H1 (cell line): ENCODE measurements at regions not wholly inside any gene's neighbourhood (a gene's known extent, or its start where the extent isn't known, plus 50 kb on each side); places are given as distances from the start of the nearest gene placed in this dataset.

Source experiments
- CTCF ChIA-PET: fragments of 300-600 bp; sonication (Branson Sonifier 250); formaldehyde crosslinking; loops from one replicate; lab custom pipeline; 2021; ENCODE audit not compliant: partially characterized antibody; lab: Charles Lee
- POLR2A ChIA-PET: fragments of 300-600 bp; sonication (Branson Sonifier 250); formaldehyde crosslinking; loops from one replicate; lab custom pipeline; 2021; ENCODE audit warnings: inconsistent platforms; ENCODE audit not compliant: partially characterized antibody; lab: Charles Lee
- DNase-seq, 2 experiments: peaks; one replicate each; pipeline versions ENCODE4 v3.0.0 to v3.0.0-alpha.2; 2010 to 2022; ENCODE audit warnings: low spot score in 2 of 2, low read depth in 1 of 2, mixed read lengths in 1 of 2
- FAIRE-seq: peaks from 2 replicates; lab custom pipeline; 2011; peaks lifted over from hg19 to GRCh38; lab: Jason Lieb, UNC
- H2AFZ ChIP-seq: 2 replicates; pipeline ENCODE4 v1.8.1; 2012; ENCODE audit warnings: low read length, inconsistent platforms
- H2AK5ac ChIP-seq: 2 replicates; pipeline ENCODE4 v1.6.1; 2013; ENCODE audit warnings: low read depth, low read length
- H2BK120ac ChIP-seq: replicated peaks from 2 replicates; pipeline ENCODE3; 2013; ENCODE audit warnings: low read depth, low read length, inconsistent platforms
- H2BK12ac ChIP-seq: 2 replicates; pipeline ENCODE4 v1.6.1; 2013; ENCODE audit warnings: low read depth, low read length
- H2BK15ac ChIP-seq: 2 replicates; pipeline ENCODE4 v1.6.1; 2013; ENCODE audit warnings: low read length
- H2BK20ac ChIP-seq: 2 replicates; pipeline ENCODE4 v1.6.1; 2013; ENCODE audit warnings: low read length
- H2BK5ac ChIP-seq: 2 replicates; pipeline ENCODE4 v1.6.1; 2013; ENCODE audit warnings: low read depth, low read length
- H3K14ac ChIP-seq: 2 replicates; pipeline ENCODE4 v1.6.1; 2013; ENCODE audit warnings: inconsistent platforms; ENCODE audit not compliant: insufficient read length
- H3K18ac ChIP-seq: 2 replicates; pipeline ENCODE4 v1.6.1; 2013; ENCODE audit warnings: low read length; ENCODE audit errors: extremely low read depth
- H3K23ac ChIP-seq: 2 replicates; pipeline ENCODE4 v1.6.1; 2013; ENCODE audit warnings: inconsistent platforms; ENCODE audit not compliant: insufficient read length
- H3K23me2 ChIP-seq: 2 replicates; pipeline ENCODE4 v1.6.1; 2013; ENCODE audit warnings: low read depth, low read length
- H3K27ac ChIP-seq: 2 replicates; pipeline ENCODE4 v1.6.1; 2011; ENCODE audit warnings: low read depth, low read length, inconsistent platforms
- H3K27me3 ChIP-seq, 4 experiments: replicated peaks in 1 of 4; 1 replicate in 1 of 4; 2 replicates in 3 of 4; pipeline versions ENCODE4 v1.6.1 to v1.8.1; 2011 to 2013; ENCODE audit warnings: low read length in 3 of 4, mild to moderate bottlenecking in 3 of 4, inconsistent platforms in 2 of 4, mixed read lengths in 2 of 4, moderate library complexity in 1 of 4; ENCODE audit not compliant: control insufficient read depth in 3 of 4, insufficient read depth in 3 of 4; ENCODE audit errors: extremely low read depth in 1 of 4
- H3K36me3 ChIP-seq, 4 experiments: 2 replicates each; pipeline versions ENCODE4 v1.6.1 to v1.8.1; 2011 to 2013; ENCODE audit warnings: mild to moderate bottlenecking in 4 of 4, low read length in 3 of 4, moderate library complexity in 2 of 4, control low read depth in 1 of 4, inconsistent platforms in 1 of 4; ENCODE audit not compliant: insufficient read depth in 4 of 4, control insufficient read depth in 2 of 4
- H3K4ac ChIP-seq: replicated peaks from 2 replicates; pipeline ENCODE3; 2013; ENCODE audit warnings: low read length, low read depth, mixed read lengths, inconsistent platforms; ENCODE audit not compliant: insufficient read length
- H3K4me1 ChIP-seq, 4 experiments: replicated peaks in 1 of 4; 1 replicate in 1 of 4; 2 replicates in 3 of 4; pipeline versions ENCODE4 v1.6.1 to v1.8.1; 2011 to 2013; ENCODE audit warnings: low read length in 3 of 4, inconsistent platforms in 2 of 4, mixed read lengths in 1 of 4; ENCODE audit not compliant: insufficient read depth in 4 of 4, control insufficient read depth in 3 of 4
- H3K4me2 ChIP-seq, 2 experiments: 2 replicates each; pipeline versions ENCODE4 v1.6.1 to v1.8.1; 2011 to 2013; ENCODE audit warnings: low read depth in 2 of 2, low read length in 2 of 2, control low read depth in 1 of 2, inconsistent platforms in 1 of 2, mild to moderate bottlenecking in 1 of 2; ENCODE audit not compliant: insufficient read depth in 1 of 2
- H3K4me3 ChIP-seq, 4 experiments: fragments of 200-600, 300-600 bp in 1 of 4; sonication (generic), shearing (Covaris generic), sonication (Bioruptor Twin) in 1 of 4; 2 replicates each; pipeline versions ENCODE4 v1.5.1 to v1.8.1; 2011 to 2016; ENCODE audit warnings: low read length in 4 of 4, low read depth in 3 of 4, control low read depth in 2 of 4, inconsistent platforms in 2 of 4, mild to moderate bottlenecking in 2 of 4, mixed read lengths in 1 of 4, moderate library complexity in 1 of 4; ENCODE audit not compliant: insufficient read depth in 2 of 4; ENCODE audit errors: extremely low read depth in 1 of 4
- H3K56ac ChIP-seq: replicated peaks from 2 replicates; pipeline ENCODE3; 2013; ENCODE audit warnings: low read depth, mild to moderate bottlenecking, mixed read lengths, low read length, inconsistent platforms; ENCODE audit not compliant: insufficient read length
- H3K79me1 ChIP-seq: 2 replicates; pipeline ENCODE4 v1.6.1; 2013; ENCODE audit warnings: low read depth, low read length, control low read depth
- H3K79me2 ChIP-seq, 2 experiments: 2 replicates each; pipeline versions ENCODE4 v1.6.1 to v1.8.1; 2012 to 2013; ENCODE audit warnings: low read length in 2 of 2, mild to moderate bottlenecking in 2 of 2, inconsistent platforms in 1 of 2; ENCODE audit not compliant: insufficient read depth in 2 of 2, control insufficient read depth in 1 of 2
- H3K9ac ChIP-seq, 4 experiments: replicated peaks in 1 of 4; 1 replicate in 1 of 4; 2 replicates in 3 of 4; pipeline versions ENCODE4 v1.6.1 to v1.8.1; 2011 to 2013; ENCODE audit warnings: low read depth in 3 of 4, low read length in 3 of 4, control low read depth in 2 of 4, mild to moderate bottlenecking in 2 of 4, moderate library complexity in 2 of 4, inconsistent platforms in 1 of 4; ENCODE audit errors: extremely low read depth in 1 of 4
- H3K9me3 ChIP-seq, 2 experiments: 2 replicates each; pipeline versions ENCODE4 v1.6.1 to v1.8.1; 2012 to 2013; ENCODE audit warnings: mild to moderate bottlenecking in 2 of 2, moderate library complexity in 2 of 2, control low read depth in 1 of 2, inconsistent platforms in 1 of 2, low read depth in 1 of 2, low read length in 1 of 2, mixed read lengths in 1 of 2; ENCODE audit not compliant: insufficient read depth in 2 of 2
- H4K20me1 ChIP-seq, 2 experiments: replicated peaks in 1 of 2; 2 replicates each; pipeline versions ENCODE3 to v1.8.1; 2011 to 2013; ENCODE audit warnings: inconsistent platforms in 2 of 2, low read length in 2 of 2, mild to moderate bottlenecking in 1 of 2; ENCODE audit not compliant: insufficient read depth in 2 of 2, control insufficient read depth in 1 of 2
- H4K5ac ChIP-seq: 2 replicates; pipeline ENCODE4 v1.6.1; 2013; ENCODE audit warnings: low read length, low read depth, mixed read lengths, inconsistent platforms; ENCODE audit not compliant: insufficient read length
- H4K8ac ChIP-seq: 2 replicates; pipeline ENCODE4 v1.8.0; 2013; ENCODE audit warnings: mild to moderate bottlenecking, moderate library complexity, low read length, inconsistent platforms; ENCODE audit not compliant: insufficient read depth; ENCODE audit errors: extremely low read depth
- H4K91ac ChIP-seq: replicated peaks from 2 replicates; pipeline ENCODE3; 2013; ENCODE audit warnings: low read length, mixed read lengths, inconsistent platforms; ENCODE audit not compliant: insufficient read length
- BCL11A ChIP-seq, 2 experiments: IDR thresholded peaks; one replicate each; pipeline ENCODE4 v1.6.1; 2011; ENCODE audit warnings: low read depth in 2 of 2, low read length in 2 of 2, mild to moderate bottlenecking in 2 of 2
- NANOG ChIP-seq: IDR thresholded peaks from 2 replicates; pipeline ENCODE4 v1.6.1; 2011; ENCODE audit warnings: low read length, low read depth, mild to moderate bottlenecking, inconsistent platforms; ENCODE audit not compliant: insufficient read depth, poor library complexity, severe bottlenecking
- WGBS, 2 experiments: shearing (Covaris generic) in 1 of 2; methylation state at CpG; one replicate each; pipeline versions ENCODE4 v1.1.6 to v1.1.7; 2013 to 2015; ENCODE audit warnings: low lambda C conversion rate in 2 of 2, mixed read lengths in 2 of 2, inconsistent platforms in 1 of 2, low coverage in 1 of 2, missing lambda C conversion rate in 1 of 2; ENCODE audit not compliant: insufficient replicate concordance in 2 of 2, insufficient coverage in 1 of 2, insufficient read length in 1 of 2; ENCODE audit errors: extremely low coverage in 1 of 2, missing lambda C conversion rate in 1 of 2; 5-methylcytosine and 5-hydroxymethylcytosine counted together

DNA sequence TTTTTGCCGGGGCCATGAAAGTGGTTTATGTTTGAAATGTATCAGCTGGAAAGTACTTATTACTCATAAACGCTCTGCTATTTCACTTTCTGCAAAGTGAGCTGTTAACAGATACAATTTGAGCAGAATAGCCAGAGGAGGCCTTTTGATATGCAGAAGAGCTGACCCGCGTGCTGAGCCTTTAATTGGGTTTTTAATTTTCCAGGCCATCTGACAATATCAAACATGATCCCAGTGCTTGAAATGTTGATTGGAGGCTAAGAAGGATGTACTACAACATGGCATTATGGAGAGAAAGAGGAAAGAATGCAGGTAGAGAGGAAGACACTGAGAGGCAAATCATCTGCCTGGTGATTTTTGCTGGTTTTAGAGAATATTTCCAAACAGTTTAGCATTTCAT lies 261.3 kb upstream of the MEIS2 start:
- H3K36me3 ChIP-seq = no peaks in the 10 kb centered on the region
- H3K27me3 ChIP-seq = no peaks in the 10 kb centered on the region
- no peak overlapping the region for H4K5ac ChIP-seq
- TF ChIP-seq NANOG (no peak), BCL11A (IDR thresholded peaks at IDR 0.05; ENCODE audit: low read depth in 2 of 2, low read length in 2 of 2) (no peak)
- H3K18ac ChIP-seq = no peak overlapping the region
- ChIA-PET CTCF (no interaction called here), POLR2A (no interaction called here)
- H4K20me1 ChIP-seq = no peaks in the 10 kb centered on the region
- no peaks in the 10 kb centered on the region for H3K79me1 ChIP-seq
- no peak overlapping the region for H3K4me2 ChIP-seq
- H3K56ac ChIP-seq = no peak overlapping the region
- H3K23ac ChIP-seq = no peak overlapping the region
- no peak overlapping the region for H2BK5ac ChIP-seq
- no peak overlapping the region for H3K4ac ChIP-seq
- H3K9me3 ChIP-seq = no peaks in the 10 kb centered on the region
- H2BK15ac ChIP-seq = no peak overlapping the region
- H3K14ac ChIP-seq = no peak overlapping the region
- peaks cover 0 to 5% (median 2%) of the 10 kb centered on the region in 4 experiments; a peak in 2 of 7 replicates for H3K4me1 ChIP-seq
- no peak overlapping the region for H4K8ac ChIP-seq
- H2BK12ac ChIP-seq = no peak overlapping the region
- H2BK120ac ChIP-seq = no peak overlapping the region
- no peaks in the 10 kb centered on the region for H3K79me2 ChIP-seq
- no peak for DNase-seq
- no peak overlapping the region for H3K27ac ChIP-seq
- H4K91ac ChIP-seq = no peak overlapping the region
- H2BK20ac ChIP-seq = no peak overlapping the region
- H2AFZ ChIP-seq = no peak overlapping the region
- no peak for FAIRE-seq
- no peak overlapping the region for H3K4me3 ChIP-seq
- H3K9ac ChIP-seq = no peak overlapping the region
- H2AK5ac ChIP-seq = no peak overlapping the region
- H3K23me2 ChIP-seq = no peaks in the 10 kb centered on the region
- WGBS, 2 experiments = 49% methylated on average over 4 of the region's 4 CpGs; no CpG with 5 or more reads in 1 of the 2 experiments
